DMS153 (cell line): ENCODE measurements at regions not wholly inside any gene's neighbourhood (a gene's known extent, or its start where the extent isn't known, plus 50 kb on each side); places are given as distances from the start of the nearest gene placed in this dataset.

ENCODE experiments used
- DNase-seq: peaks from one replicate; lab custom pipeline; 2025; lab: John Stamatoyannopoulos, UW

- no peak for DNase-seq
Observed at GRCh38 chr6:138550346-138550767, 51.1 kb upstream of the NHSL1 start.

GRCh38 chr6:138554146-138554545 lies 54.9 kb upstream of the NHSL1 start:
- DNase-seq = no peak

DNA sequence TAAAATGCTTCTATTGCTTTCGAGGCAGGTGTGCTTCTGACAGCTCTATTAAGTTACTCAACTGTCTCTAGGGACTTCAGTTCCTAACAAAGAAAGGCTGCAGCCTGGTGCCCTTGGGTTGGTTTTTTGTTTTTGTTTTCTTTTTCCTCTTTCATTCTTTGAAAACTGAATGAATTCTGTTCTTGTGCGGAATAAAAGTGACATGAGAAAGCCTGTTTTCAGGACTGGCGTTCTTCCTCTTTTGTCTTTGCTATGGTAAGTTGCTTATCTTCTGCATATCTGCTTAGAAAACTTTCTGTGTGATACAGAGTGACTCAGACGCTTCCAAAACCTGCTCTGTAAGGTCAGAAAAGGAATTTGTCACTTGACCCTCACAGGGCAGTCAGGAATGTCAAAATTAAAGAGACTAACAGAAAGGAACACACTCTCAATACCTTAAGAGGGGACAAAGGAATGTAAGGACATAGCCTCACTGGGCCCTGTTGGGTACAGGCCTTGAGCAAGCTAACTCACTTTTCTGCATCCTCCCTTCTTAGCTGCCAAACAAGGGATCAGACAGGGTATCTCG lies 56.2 kb upstream of the NHSL1 start:
- no peak for DNase-seq

DNA sequence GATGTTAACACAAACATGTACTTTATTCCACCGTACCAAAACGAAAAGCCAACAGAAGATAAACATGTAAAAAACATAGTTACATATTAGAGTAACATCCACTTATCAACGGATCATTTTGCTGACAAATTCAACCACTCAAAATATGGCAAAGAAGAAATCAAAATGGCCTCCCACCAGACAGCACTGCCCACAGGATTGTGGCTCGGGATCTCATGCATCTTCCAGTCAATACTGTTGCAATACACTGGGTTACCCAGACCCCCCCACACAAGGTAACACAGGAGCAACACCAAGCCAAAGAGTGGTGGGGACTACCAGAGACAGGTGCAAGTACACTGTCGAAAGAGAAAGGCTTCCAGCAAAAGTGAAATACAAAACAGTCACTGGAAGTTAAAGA lies 57.9 kb upstream of the NHSL1 start:
- DNase-seq = no peak

GRCh38 chr6:138559143-138559542 lies 59.8 kb upstream of the NHSL1 start:
- DNase-seq = no peak

GRCh38 chr6:138560130-138560860 lies 61.0 kb upstream of the NHSL1 start:
- no peak for DNase-seq

DNA sequence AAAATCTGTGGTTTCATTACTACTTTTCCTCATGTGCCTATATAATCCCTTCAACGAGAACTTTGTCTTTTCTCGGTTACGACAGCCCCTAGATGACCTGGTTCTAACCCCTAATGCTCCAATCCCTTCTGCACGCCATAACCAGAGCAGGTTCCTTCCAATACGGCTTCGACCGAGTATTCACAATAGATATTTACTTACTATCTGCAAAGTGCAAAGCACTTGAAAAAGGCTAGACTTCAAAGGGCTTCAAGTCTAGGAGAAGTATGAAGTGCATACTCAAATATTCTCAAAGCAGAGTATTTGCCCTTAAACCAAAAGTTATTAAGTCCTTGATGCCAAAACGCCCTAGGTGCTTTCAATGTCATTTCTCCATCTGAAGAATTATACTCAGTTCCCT lies 63.4 kb upstream of the NHSL1 start:
- DNase-seq = no peak

GRCh38 chr6:138563231-138563630 lies 63.9 kb upstream of the NHSL1 start:
- no peak for DNase-seq

- no peak for DNase-seq
Observed at GRCh38 chr6:138563650-138564049, 64.4 kb upstream of the NHSL1 start.

GRCh38 chr6:138564170-138564721 lies 65.0 kb upstream of the NHSL1 start:
- no peak for DNase-seq

DNA sequence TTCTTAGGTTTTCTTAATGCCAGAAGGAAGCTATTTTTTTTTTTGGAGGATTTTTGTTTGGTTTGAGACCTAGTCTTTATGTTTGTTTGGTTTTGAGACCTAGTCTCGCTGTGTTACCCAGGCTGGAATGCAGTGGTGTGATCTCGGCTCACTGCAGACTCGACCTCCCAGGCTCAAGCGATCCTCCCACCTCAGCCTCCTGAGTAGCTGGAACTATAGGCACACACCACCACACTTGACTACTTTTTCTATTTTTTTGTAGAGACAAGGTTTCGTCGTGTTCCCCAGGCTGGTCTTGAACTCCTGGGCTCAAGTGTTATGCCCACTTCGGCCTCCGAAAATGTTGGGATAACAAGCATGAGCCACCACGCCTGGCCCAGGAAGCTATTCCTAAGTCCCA lies 67.8 kb upstream of the NHSL1 start:
- no peak for DNase-seq

GRCh38 chr6:138568997-138569396 lies 69.7 kb upstream of the NHSL1 start:
- DNase-seq = no peak

DNA sequence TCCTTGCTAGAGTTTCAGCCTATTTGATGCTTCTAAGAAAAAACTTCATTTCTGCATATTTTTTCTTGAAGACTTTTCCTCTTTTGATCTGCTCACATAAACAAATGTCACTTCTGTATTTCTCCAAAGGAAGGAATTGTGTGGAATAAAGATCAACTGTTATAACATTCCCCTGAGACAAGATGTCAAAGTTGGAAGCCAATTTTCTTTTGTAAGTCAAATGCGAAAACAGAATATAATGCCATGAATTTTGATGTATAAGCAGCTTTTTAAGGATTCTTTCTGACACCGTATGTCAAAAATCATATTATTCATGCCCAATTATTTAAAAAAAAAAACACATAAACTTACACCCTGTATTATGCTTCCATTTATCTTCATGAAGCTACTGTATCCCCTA lies 70.3 kb upstream of the NHSL1 start:
- DNase-seq = no peak

DNA sequence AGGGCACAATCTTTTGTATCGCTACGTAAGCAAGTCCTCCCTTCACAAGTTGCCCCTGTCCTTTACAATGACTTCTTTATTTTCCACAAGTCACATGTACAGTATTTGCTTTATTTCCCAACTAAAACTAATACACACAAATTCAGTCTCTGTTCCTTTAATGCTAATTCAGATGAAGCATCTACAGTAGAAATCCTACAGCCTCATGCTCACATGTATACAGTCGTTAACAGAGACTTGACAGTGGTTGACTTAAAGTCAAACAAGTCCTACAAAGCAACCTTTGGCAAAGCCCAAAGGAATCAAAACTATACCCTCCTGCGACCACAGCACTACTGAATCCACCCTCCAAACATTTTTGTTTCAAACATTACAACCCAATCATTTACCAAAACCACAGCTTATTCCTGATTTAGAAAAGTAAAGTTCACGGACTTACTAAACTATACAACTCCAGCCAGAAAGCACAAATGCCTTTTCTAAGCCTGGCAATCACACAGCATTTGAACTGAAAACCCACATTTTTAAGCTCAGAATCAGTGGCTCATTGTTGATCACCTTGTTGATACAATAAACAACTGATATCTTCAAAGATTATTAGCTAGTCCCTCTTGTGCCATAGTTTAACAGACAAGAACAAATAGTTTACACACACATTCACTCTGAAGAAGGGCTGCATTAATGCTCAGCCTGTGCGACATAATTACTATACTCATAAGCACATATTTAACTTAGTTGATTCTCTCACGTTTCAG lies 70.9 kb upstream of the NHSL1 start:
- DNase-seq = no peak

GRCh38 chr6:138570725-138571029 lies 71.4 kb upstream of the NHSL1 start:
- no peak for DNase-seq

DNA sequence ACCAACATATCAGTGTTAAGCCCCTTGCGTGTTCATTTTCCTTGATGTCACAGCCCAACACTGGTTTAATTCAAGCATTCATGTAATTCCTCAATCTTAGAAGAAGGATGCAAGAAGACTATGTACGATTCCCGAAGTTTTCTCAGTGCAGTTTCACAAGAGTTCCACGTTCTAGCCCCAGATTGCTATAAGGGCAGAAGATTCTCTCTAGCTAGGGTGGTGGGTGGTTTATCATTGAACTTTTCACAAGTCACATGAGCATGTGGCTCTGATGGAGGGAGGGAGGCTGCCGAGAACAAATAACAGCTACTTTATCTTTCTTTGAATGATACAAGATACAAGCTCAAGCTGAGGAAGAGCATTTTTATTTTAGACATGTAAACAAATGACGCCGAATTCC lies 71.9 kb upstream of the NHSL1 start:
- DNase-seq = no peak

DNA sequence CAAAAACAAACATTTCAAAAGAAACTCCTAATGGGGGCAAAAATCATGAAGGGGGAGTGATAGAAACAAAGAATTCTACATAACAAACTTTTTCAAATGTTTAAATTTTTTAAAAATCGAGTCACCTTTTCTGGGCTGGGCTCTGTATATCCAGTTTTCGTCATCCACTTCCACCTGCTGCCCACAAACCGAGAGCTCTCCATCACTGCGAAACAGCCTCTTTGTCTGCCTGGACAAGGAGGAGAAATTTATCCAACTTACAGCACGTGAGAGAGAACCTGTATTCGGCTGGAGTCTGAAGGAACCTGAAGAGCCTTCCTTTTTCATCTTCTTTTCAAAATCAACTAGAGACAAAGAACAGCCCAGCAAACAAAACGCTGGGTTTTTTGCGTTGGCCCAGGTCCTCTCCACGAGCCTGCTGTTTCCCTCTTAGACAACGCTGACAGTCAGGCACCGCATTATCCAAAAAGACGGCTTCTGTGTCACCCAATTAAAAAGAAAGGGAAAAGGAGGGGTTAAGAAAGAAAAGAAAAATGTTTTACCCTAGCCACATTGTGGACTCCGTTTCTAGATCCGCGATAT lies 72.4 kb upstream of the NHSL1 start:
- no peak for DNase-seq

GRCh38 chr6:138572167-138572875 lies 73.0 kb upstream of the NHSL1 start:
- DNase-seq = peak; percentile 87

DNA sequence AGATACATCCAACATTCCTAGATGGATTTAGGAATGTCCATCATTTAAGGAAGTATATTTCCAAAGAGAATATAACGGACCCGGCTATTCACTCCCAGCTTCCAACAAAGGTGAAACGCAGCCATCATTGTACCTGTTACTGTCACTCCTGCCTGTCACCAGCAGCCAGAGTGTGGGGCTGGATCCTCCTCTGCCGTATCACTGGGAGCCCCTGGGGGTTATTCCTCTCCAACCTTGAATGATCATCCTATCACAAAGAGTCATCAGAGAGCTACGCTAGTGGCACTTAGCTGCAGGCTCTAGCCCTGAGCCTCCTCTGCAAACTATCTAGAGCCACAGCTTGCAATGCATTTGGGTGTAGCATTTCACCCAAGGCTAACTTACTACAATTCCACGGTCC lies 73.6 kb upstream of the NHSL1 start:
- DNase-seq = no peak

DNA sequence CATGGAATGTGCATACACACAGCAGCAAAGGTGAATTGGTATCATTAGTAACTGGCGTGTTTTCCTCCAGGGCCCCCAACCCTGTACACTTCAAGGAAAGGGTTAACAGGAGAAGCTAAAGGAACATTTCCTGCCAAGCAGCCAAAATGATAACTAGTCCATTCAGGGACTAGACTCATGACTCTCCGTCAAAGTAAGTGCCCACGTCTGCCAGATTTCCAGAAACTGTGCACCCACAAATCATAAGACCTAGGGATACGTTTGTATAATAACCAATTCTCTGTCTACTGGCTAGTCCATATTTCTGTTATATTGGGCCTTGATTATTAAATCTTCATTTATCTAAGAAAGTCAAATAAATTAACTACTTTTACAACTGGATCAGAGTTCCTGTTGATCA lies 76.0 kb upstream of the NHSL1 start:
- DNase-seq = no peak

- peak; percentile 55 for DNase-seq
Observed at GRCh38 chr6:138576313-138576712, 77.0 kb upstream of the NHSL1 start.
